ENCODE measurements at regions not wholly inside any gene's neighbourhood (a gene's known extent, or its start where the extent isn't known, plus 50 kb on each side); places are given as distances from the start of the nearest gene placed in this dataset.
"Not testable (repeated sequence)": the region's sequence is repeated elsewhere in the genome, so short reads cannot be mapped to it uniquely, and the experiment has no call there.

DNA sequence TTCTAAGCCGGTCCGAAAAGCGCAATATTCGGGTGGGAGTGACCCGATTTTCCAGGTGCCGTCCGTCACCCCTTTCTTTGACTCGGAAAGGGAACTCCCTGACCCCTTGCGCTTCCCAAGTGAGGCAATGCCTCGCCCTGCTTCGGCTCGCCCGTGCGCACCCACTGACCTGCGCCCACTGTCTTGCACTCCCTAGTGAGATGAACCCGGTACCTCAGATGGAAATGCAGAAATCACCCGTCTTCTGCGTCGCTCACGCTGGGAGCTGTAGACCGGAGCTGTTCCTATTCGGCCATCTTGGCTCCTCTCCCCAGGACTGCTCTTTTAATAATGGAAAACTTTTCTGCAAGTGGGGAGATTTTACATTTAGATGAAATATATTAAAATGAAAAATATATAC is 297.5 kb downstream of the LNPK start:
- WGBS (ENCODE audit: insufficient coverage), result 100% methylated on average over 3 of the region's 22 CpGs
- CTCF ChIA-PET; H3K36me3 ChIP-seq (ENCODE audit: control insufficient read depth in 4 of 4, insufficient read depth in 4 of 4, low read length in 3 of 4); H3K4me3 ChIP-seq (ENCODE audit: control insufficient read depth in 1 of 7, extremely low read depth in 1 of 7, insufficient read depth in 4 of 7, low read depth in 2 of 7, low read length in 6 of 7); H3K9me3 ChIP-seq (ENCODE audit: control extremely low read depth in 1 of 5, control insufficient read depth in 4 of 5, insufficient read depth in 2 of 5, low read depth in 1 of 5, low read length in 4 of 5); DNase-seq; H3K4me1 ChIP-seq (ENCODE audit: control extremely low read depth in 1 of 4, control insufficient read depth in 4 of 4, insufficient read depth in 4 of 4, low read length in 3 of 4); H3K27ac ChIP-seq (ENCODE audit: insufficient read depth in 1 of 2, low read depth in 1 of 2, low read length in 2 of 2, poor library complexity in 1 of 2, severe bottlenecking in 2 of 2); POLR2A ChIA-PET: not testable (repeated sequence)
- peaks cover 0 to 17% (median 3%) of the 10 kb centered on the region in 5 experiments for H3K27me3 ChIP-seq (replicated peaks in 2 of 5; ENCODE audit: control insufficient read depth in 4 of 5, insufficient read depth in 5 of 5, low read length in 4 of 5)

DNA sequence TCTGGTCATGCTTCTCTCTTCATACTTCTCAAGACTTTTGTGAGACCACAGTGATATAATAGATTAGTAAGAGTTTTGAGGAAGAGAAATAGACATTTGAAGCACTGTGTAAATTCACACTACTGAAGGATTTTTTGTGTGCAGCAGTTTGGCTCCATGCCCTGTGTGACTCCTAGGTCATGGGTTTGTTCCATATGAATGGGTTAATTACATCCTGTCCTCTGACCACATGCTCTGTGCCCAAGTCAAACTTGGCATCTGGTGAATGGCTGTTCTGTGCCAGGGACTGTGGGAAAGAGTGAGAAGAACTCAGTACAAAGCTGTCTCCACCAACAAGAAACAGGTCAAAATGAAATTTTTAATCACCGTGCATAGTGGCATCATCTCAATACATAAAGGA is 304.0 kb downstream of the LNPK start:
- Histone ChIP-seq H3K4me3 (ENCODE audit: control insufficient read depth in 1 of 7, extremely low read depth in 1 of 7, insufficient read depth in 4 of 7, low read depth in 2 of 7, low read length in 6 of 7) (no peak overlapping the region), H3K27ac (ENCODE audit: insufficient read depth in 1 of 2, low read depth in 1 of 2, low read length in 2 of 2, poor library complexity in 1 of 2, severe bottlenecking in 2 of 2) (no peak overlapping the region), H3K36me3 (ENCODE audit: control insufficient read depth in 4 of 4, insufficient read depth in 4 of 4, low read length in 3 of 4) (no peaks in the 10 kb centered on the region), H3K9me3 (ENCODE audit: control extremely low read depth in 1 of 5, control insufficient read depth in 4 of 5, insufficient read depth in 2 of 5, low read depth in 1 of 5, low read length in 4 of 5) (no peaks in the 10 kb centered on the region), H3K4me1 (ENCODE audit: control extremely low read depth in 1 of 4, control insufficient read depth in 4 of 4, insufficient read depth in 4 of 4, low read length in 3 of 4) (no peaks in the 10 kb centered on the region), H3K27me3 (replicated peaks in 2 of 5; ENCODE audit: control insufficient read depth in 4 of 5, insufficient read depth in 5 of 5, low read length in 4 of 5) (peaks cover 3 to 32% (median 12%) of the 10 kb centered on the region in 5 experiments)
- POLR2A ChIA-PET, result no interaction called here
- WGBS (ENCODE audit: insufficient coverage), result no CpG with 5 or more reads among the region's 1 CpG
- CTCF ChIA-PET, result interaction anchor here (1.1 kb wide), 1 partner anchor 10 kb away, joined by 3 read pairs; no protein-coding TSS in a partner anchor
- no peak for DNase-seq

DNA sequence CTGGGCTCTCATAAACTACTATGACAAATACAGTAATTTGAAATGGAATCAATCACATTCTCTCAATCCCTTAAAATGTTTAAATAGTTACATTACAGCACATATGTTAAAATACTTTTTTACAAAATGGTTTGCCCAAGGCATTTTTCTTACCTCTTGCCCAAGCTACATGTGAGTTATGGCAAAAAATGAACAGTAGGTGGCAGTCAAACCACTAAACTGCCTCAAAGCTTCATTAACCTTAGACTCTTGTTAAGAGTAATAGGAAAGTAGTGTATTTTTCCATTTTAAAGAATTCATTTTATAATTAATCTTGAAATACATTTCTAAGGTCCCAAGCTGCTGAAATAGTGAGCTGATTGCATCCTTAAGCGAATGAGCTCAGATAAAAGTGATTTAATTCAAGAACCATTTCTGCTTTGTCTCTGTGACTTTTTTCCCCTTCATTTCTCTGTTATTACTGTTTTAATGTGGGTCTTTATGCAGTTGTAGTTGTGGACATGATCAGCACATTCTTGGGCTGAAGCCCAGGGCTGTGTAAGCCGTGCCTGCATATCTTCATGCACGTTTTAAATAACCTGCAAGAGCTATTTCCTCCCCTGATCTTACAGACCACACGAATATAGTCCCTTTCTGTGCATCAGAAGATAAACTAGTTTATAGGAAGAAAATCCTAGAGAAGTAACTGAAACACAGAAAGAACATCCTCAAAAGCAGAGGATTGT is 311.8 kb downstream of the LNPK start:
- H3K4me3 ChIP-seq (ENCODE audit: control insufficient read depth in 1 of 7, extremely low read depth in 1 of 7, insufficient read depth in 4 of 7, low read depth in 2 of 7, low read length in 6 of 7), result no peak overlapping the region
- ChIA-PET POLR2A (no interaction called here), CTCF (interaction anchor here (0.9 to 1.9 kb wide), 9 partner anchors 9 to 408 kb away, joined by 3 to 5 read pairs (median 3); no protein-coding TSS in a partner anchor)
- peaks cover 5 to 41% (median 25%) of the 10 kb centered on the region in 5 experiments for H3K27me3 ChIP-seq (replicated peaks in 2 of 5; ENCODE audit: control insufficient read depth in 4 of 5, insufficient read depth in 5 of 5, low read length in 4 of 5)
- no peaks in the 10 kb centered on the region for H3K4me1 ChIP-seq (ENCODE audit: control extremely low read depth in 1 of 4, control insufficient read depth in 4 of 4, insufficient read depth in 4 of 4, low read length in 3 of 4)
- no peak overlapping the region for H3K27ac ChIP-seq (ENCODE audit: insufficient read depth in 1 of 2, low read depth in 1 of 2, low read length in 2 of 2, poor library complexity in 1 of 2, severe bottlenecking in 2 of 2)
- no peaks in the 10 kb centered on the region for H3K9me3 ChIP-seq (ENCODE audit: control extremely low read depth in 1 of 5, control insufficient read depth in 4 of 5, insufficient read depth in 2 of 5, low read depth in 1 of 5, low read length in 4 of 5)
- H3K36me3 ChIP-seq (ENCODE audit: control insufficient read depth in 4 of 4, insufficient read depth in 4 of 4, low read length in 3 of 4), result no peaks in the 10 kb centered on the region
- peak; percentile 66 to 84 (median 78) for DNase-seq
- no CpG with 5 or more reads among the region's 4 CpGs for WGBS (ENCODE audit: insufficient coverage)

DNA sequence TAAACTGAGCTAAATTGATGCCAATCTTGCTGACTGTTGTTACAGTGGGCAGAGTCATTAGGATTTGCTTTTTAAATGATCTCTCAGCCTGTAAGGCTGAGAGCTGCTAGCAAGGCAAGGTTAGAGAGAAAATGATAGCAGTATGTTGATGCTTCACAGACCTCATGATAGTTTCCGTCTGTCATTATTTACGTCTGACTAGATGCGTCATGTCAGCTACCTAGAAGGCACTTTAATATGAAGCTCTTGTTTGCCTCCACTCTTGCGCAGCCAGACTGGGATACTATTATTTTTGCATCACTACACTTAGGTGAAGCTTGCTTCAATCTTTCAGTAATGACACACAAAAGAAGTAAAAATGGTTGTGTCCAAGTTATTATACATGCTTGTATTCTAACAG is 313.8 kb downstream of the LNPK start:
- H3K4me1 ChIP-seq (ENCODE audit: control extremely low read depth in 1 of 4, control insufficient read depth in 4 of 4, insufficient read depth in 4 of 4, low read length in 3 of 4), result no peaks in the 10 kb centered on the region
- CTCF ChIA-PET, result interaction anchor here (0.6 to 1.3 kb wide), 6 partner anchors 9 to 1091 kb away, joined by 3 to 4 read pairs (median 3); no protein-coding TSS in a partner anchor
- H3K4me3 ChIP-seq (ENCODE audit: control insufficient read depth in 1 of 7, extremely low read depth in 1 of 7, insufficient read depth in 4 of 7, low read depth in 2 of 7, low read length in 6 of 7), result no peak overlapping the region
- DNase-seq, result no peak
- H3K36me3 ChIP-seq (ENCODE audit: control insufficient read depth in 4 of 4, insufficient read depth in 4 of 4, low read length in 3 of 4), result no peaks in the 10 kb centered on the region
- POLR2A ChIA-PET, result no interaction called here
- H3K27me3 ChIP-seq (replicated peaks in 2 of 5; ENCODE audit: control insufficient read depth in 4 of 5, insufficient read depth in 5 of 5, low read length in 4 of 5), result peaks cover 2 to 33% (median 25%) of the 10 kb centered on the region in 5 experiments
- H3K9me3 ChIP-seq (ENCODE audit: control extremely low read depth in 1 of 5, control insufficient read depth in 4 of 5, insufficient read depth in 2 of 5, low read depth in 1 of 5, low read length in 4 of 5), result no peaks in the 10 kb centered on the region
- H3K27ac ChIP-seq (ENCODE audit: insufficient read depth in 1 of 2, low read depth in 1 of 2, low read length in 2 of 2, poor library complexity in 1 of 2, severe bottlenecking in 2 of 2), result no peak overlapping the region
- 96% methylated on average over 3 of the region's 4 CpGs for WGBS (ENCODE audit: insufficient coverage)

DNA sequence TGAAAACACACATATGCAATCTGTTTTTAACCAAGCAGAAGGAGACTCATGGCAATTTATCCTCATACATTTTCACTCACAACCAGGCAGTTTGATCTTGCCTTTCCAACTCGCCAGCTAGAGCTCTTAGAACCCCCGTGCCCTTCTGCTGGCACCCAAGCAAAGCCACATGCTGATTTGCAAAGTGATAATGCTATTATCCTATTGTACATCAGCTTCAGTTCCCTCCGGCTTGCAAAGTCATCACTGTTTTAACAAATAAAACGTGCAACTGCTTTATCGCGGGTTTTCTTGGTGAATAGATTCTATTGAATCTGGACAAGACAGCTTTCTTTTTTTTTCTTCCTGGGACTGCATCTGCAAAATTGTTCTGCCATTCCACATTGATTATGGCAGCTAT is 314.6 kb downstream of the LNPK start:
- H3K9me3 ChIP-seq (ENCODE audit: control extremely low read depth in 1 of 5, control insufficient read depth in 4 of 5, insufficient read depth in 2 of 5, low read depth in 1 of 5, low read length in 4 of 5), result no peaks in the 10 kb centered on the region
- H3K27me3 ChIP-seq (replicated peaks in 2 of 5; ENCODE audit: control insufficient read depth in 4 of 5, insufficient read depth in 5 of 5, low read length in 4 of 5), result peaks cover 2 to 33% (median 25%) of the 10 kb centered on the region in 5 experiments
- peak in 1 of 3 donors; percentile 16 for DNase-seq
- H3K36me3 ChIP-seq (ENCODE audit: control insufficient read depth in 4 of 4, insufficient read depth in 4 of 4, low read length in 3 of 4), result no peaks in the 10 kb centered on the region
- no peak overlapping the region for H3K27ac ChIP-seq (ENCODE audit: insufficient read depth in 1 of 2, low read depth in 1 of 2, low read length in 2 of 2, poor library complexity in 1 of 2, severe bottlenecking in 2 of 2)
- ChIA-PET CTCF (interaction anchor here (0.6 to 1.3 kb wide), 3 partner anchors 10 to 1092 kb away, joined by 3 read pairs; no protein-coding TSS in a partner anchor), POLR2A (no interaction called here)
- no peaks in the 10 kb centered on the region for H3K4me1 ChIP-seq (ENCODE audit: control extremely low read depth in 1 of 4, control insufficient read depth in 4 of 4, insufficient read depth in 4 of 4, low read length in 3 of 4)
- H3K4me3 ChIP-seq (ENCODE audit: control insufficient read depth in 1 of 7, extremely low read depth in 1 of 7, insufficient read depth in 4 of 7, low read depth in 2 of 7, low read length in 6 of 7), result no peak overlapping the region
- WGBS (ENCODE audit: insufficient coverage), result 78% methylated on average over 6 of the region's 6 CpGs

DNA sequence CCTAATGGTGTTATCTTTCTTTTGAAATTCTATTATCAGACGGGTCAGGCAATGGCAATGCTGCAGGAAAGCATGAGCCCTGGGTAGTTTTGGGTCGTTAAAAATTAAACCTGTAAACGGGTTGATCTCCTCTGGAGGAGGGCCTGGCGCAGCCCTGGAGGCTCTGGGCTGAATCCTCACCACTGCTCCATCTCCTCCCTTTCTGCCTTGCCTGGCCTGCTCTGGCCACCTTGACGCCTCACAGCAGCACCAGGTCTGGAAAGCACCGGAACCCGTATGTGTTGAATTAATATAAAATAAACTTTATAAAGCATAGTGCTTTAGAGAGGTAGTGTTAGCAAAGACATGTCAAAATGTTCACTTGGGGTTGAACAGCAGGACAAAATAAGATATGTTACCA is 316.1 kb downstream of the LNPK start:
- Histone ChIP-seq H3K27ac (ENCODE audit: insufficient read depth in 1 of 2, low read depth in 1 of 2, low read length in 2 of 2, poor library complexity in 1 of 2, severe bottlenecking in 2 of 2) (no peak overlapping the region), H3K27me3 (replicated peaks in 2 of 5; ENCODE audit: control insufficient read depth in 4 of 5, insufficient read depth in 5 of 5, low read length in 4 of 5) (peaks cover 2 to 31% (median 26%) of the 10 kb centered on the region in 5 experiments), H3K36me3 (ENCODE audit: control insufficient read depth in 4 of 4, insufficient read depth in 4 of 4, low read length in 3 of 4) (no peaks in the 10 kb centered on the region), H3K4me3 (ENCODE audit: control insufficient read depth in 1 of 7, extremely low read depth in 1 of 7, insufficient read depth in 4 of 7, low read depth in 2 of 7, low read length in 6 of 7) (no peak overlapping the region), H3K4me1 (ENCODE audit: control extremely low read depth in 1 of 4, control insufficient read depth in 4 of 4, insufficient read depth in 4 of 4, low read length in 3 of 4) (no peaks in the 10 kb centered on the region), H3K9me3 (ENCODE audit: control extremely low read depth in 1 of 5, control insufficient read depth in 4 of 5, insufficient read depth in 2 of 5, low read depth in 1 of 5, low read length in 4 of 5) (no peaks in the 10 kb centered on the region)
- no peak for DNase-seq
- CTCF ChIA-PET, result interaction anchor here (1.1 kb wide), 1 partner anchor 9 kb away, joined by 3 read pairs; no protein-coding TSS in a partner anchor
- POLR2A ChIA-PET, result no interaction called here
- 92% methylated on average over 4 of the region's 7 CpGs for WGBS (ENCODE audit: insufficient coverage)

DNA sequence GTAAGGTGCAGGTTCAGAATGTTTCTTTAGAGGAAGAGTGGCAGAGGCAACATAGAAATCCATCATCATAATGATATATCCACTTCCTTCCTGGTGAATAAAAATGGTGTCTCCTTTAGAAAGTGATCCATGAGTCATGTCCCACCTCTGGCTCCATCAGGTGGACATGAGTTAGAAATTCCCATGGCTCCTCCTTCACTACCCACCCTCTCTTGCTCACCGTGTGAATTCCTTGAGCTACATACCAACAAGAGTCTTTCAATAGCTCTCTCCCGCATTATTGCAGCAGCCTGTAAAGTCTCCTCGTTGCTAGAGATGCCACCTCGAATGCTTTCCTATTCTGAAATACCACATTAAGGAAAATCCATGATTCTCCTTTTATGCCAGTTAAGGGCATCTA is 317.6 kb downstream of the LNPK start:
- no peak overlapping the region for H3K27ac ChIP-seq (ENCODE audit: insufficient read depth in 1 of 2, low read depth in 1 of 2, low read length in 2 of 2, poor library complexity in 1 of 2, severe bottlenecking in 2 of 2)
- POLR2A ChIA-PET, result no interaction called here
- no peaks in the 10 kb centered on the region for H3K4me1 ChIP-seq (ENCODE audit: control extremely low read depth in 1 of 4, control insufficient read depth in 4 of 4, insufficient read depth in 4 of 4, low read length in 3 of 4)
- WGBS (ENCODE audit: insufficient coverage), result 94% methylated on average over 4 of the region's 4 CpGs
- CTCF ChIA-PET, result no interaction called here
- DNase-seq, result no peak
- H3K4me3 ChIP-seq (ENCODE audit: control insufficient read depth in 1 of 7, extremely low read depth in 1 of 7, insufficient read depth in 4 of 7, low read depth in 2 of 7, low read length in 6 of 7), result no peak overlapping the region
- H3K9me3 ChIP-seq (ENCODE audit: control extremely low read depth in 1 of 5, control insufficient read depth in 4 of 5, insufficient read depth in 2 of 5, low read depth in 1 of 5, low read length in 4 of 5), result no peaks in the 10 kb centered on the region
- peaks cover 2 to 25% (median 18%) of the 10 kb centered on the region in 5 experiments for H3K27me3 ChIP-seq (replicated peaks in 2 of 5; ENCODE audit: control insufficient read depth in 4 of 5, insufficient read depth in 5 of 5, low read length in 4 of 5)
- H3K36me3 ChIP-seq (ENCODE audit: control insufficient read depth in 4 of 4, insufficient read depth in 4 of 4, low read length in 3 of 4), result no peaks in the 10 kb centered on the region
